G401 (cell line): ENCODE measurements at regions not wholly inside any gene's neighbourhood (a gene's known extent, or its start where the extent isn't known, plus 50 kb on each side); places are given as distances from the start of the nearest gene placed in this dataset.

ENCODE experiments used
- DNase-seq: peaks from one replicate; pipeline ENCODE4 v3.0.0-alpha.2; 2015; ENCODE audit warnings: low spot score
- in situ Hi-C: cut with HindIII; loops from 2 replicates; pipeline ENCODE4 v1.10.0; 2016; ENCODE audit warnings: low sequenced_read_pairs, mixed read lengths

DNA sequence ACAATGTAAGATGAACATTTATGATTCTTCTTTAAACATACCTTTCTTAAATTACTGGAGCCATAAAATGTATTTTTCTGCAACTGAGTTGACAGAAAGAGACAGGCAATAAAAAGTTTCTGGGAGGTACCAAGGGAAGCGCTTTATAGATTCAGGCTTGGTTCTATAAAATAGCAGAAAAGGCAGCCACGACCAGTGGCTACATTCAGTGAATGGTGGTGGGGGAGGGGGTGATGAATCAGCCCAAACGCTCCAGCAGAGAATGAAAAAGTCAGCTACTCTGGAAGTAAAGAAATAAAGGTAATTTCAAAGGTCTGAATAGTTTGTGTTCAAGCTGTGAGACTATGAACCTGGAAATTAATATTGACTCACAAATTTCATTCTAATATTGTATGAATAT, 456.1 kb downstream of the KCTD8 start:
- in situ Hi-C loops: no loop called here
- no peak for DNase-seq

DNA sequence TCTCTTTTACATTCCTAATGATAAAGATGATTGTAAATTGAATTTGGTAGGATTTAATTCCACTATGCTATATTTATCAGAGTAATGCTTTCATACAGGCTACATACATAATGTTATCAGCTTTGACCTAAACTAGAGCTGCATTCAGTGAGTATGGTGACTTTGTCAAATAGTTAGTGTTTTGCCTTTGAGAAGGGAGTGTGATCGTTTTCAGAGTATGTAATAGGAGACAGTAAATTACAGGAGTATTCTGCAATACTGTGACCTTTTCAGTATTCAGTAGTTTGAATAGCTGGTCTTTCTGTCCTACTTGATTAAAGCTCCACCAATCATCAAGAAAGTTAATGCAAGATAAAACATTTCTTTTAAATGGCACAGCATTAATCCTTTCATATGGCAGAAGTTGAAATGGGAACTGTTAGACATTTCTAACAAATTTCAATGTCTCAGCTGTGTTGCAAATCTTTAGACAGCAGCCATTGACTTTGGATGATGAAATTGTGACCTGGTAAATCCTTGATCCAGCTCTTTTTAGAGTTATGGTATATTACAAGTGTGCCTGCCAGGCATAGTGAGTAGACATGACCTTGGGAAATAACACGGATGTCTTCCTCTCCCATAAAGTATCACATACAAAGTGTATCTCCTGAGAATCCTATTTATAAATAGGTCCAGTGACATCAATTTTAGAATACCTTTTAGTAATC, 455.3 kb downstream of the KCTD8 start:
- no peak for DNase-seq
- in situ Hi-C loops: no loop called here

DNA sequence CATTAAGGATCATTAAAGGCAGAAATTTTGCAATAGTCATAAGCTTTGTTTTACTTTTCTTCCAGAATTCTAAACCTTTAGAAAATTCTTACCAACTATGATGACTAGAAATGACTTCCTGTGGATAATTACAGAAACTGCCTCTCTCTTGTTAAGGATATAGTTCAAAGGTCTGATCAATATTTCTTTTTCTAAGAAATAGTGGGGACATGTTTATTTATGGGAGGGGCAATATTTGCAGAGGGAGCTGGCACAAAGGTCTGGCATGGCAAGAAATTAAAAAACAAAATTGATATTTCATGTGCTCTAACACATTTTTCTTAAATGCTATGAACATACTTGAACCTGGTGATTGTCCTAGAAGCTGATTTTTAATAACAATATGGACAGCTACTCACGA, 448.9 kb downstream of the KCTD8 start:
- in situ Hi-C loops: no loop called here
- no peak for DNase-seq

DNA sequence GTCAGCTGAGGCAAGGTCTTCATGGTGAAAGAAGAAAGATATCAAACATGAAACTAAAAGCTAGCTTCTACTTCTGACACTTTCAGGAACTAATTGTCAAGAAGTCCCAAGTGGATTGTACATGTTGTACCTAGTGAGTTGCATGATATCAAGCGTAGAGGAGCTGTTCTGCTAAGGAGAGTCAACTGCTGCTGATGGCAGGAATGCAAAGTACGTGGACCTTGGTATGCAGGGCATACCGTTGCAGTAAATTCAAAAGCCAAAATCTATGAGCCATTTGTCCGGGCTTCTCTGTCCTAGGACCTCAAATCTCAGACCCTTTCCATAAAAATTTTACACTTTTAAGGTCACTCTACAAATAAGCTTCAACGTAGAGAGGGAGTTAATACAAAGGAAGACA, 446.2 kb downstream of the KCTD8 start:
- in situ Hi-C loops: no loop called here
- DNase-seq: no peak

DNA sequence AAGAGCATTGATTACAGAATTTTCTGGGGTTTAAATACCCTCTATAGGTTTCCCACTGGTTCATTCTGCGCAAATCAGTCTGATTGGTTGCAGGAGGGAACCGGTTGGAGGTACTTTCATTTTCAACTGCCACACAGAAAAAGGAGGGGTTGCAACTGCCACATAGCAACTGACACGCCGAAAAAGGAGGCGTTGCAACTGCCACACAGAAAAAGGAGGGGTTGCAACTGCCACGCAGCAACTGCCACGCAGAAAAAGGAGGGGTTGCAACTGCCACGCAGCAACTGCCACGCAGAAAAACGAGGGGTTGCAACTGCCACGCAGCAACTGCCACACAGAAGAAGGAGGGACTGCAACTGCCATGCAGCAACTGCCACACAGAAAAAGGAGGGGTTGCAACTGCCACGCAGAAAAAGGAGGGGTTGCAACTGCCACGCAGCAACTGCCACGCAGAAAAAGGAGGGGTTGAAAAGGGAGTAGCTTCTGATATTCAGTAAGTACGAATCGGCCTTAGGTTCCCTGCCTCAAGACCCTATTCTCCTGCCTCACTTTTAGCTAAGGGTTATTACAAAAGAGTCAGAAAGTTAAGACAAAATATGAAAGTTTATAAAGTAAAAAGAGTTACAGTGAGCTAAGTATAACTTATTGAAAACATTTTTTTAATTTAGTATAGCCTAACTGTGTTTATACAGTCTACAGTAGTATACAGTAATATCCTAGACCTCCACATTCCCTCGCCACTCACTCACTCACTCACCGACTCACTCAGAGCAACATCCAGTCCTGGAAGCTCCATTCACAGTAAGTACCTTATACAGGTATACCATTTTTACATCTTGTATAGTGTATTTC, 431.8 kb downstream of the KCTD8 start:
- in situ Hi-C loops: no loop called here
- DNase-seq: no peak

DNA sequence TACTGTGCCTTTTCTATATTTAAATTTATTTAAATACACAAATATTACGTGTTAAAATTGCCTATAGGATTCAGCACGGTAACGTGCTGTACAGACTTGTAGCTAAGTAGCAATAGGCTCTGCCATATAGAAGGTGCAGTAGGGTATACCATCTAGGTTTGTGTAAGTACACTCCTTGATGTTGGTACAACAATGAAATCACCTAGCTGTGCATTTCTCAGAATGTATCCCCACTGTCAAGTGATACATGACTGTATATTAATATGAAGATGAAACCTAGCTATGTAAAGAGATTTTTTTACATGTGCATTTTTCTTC, 431.2 kb downstream of the KCTD8 start:
- in situ Hi-C loops: no loop called here
- no peak for DNase-seq

DNA sequence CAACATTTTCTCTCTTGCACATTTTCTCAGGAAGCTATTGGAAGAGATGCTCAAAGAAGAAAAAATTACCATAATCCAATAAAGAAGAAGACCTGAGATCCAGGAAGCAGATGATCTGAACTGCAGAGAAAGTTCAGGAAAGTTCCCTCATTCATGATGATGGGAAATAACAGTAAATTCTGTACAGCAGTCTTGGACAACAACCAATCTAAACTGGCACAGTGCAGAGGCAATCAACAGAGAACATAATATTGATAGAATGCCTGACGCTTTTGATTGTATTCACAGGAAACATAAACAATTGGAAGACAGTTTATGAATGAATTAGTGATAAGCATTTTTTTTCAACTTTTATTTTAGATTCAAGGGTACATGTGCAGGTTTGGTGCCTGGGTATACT, 428.9 kb downstream of the KCTD8 start:
- DNase-seq: no peak
- in situ Hi-C loops: no loop called here

DNA sequence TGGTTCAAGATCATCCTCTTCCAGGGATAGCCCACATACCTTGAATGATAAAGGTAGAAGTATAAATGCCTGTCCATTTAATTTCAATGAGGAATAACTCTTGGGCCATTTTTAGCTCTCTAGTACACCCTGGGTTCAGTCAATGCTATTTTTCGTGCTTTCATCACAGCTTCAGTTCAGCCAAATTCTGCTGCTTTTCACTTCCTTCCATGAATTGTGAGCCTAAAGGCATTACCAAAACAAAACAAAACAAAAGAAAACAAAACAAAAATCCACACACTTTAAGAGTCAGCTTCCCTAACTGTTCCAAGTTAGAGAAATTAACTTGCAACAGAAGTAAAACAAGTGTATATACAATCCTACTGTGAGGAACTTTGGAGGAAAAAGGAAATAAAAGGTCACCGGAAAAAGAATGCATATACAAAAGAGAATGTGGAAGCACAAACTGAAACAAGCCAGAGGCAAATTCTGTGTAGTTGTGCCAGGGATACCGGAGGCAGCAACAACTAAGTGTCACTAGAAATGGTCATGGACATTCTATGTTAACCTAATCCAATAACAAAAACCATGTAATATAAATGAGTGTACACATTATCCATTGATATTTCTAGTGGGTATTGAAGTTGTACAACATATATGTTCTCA, 423.1 kb downstream of the KCTD8 start:
- in situ Hi-C loops: no loop called here
- no peak for DNase-seq

DNA sequence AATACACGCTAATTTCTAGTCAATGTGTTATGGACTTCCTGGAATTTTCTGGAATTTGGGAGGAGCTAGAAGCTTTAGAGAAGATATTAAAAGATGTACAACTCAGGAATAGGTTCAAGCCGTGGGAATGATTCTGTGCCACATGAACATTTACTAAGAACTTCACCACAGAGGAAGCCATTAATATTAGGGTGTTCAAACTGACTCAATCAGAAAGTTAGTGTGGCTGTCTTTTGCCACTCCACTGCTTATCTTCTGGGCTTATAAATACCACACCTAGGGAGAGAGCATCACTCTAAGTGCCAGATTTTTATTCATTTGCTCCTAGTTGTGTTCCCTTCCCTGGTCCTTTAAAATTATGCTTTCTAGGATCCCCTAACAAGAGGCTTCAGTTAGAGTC, 409.8 kb downstream of the KCTD8 start:
- no peak for DNase-seq
- in situ Hi-C loops: no loop called here

DNA sequence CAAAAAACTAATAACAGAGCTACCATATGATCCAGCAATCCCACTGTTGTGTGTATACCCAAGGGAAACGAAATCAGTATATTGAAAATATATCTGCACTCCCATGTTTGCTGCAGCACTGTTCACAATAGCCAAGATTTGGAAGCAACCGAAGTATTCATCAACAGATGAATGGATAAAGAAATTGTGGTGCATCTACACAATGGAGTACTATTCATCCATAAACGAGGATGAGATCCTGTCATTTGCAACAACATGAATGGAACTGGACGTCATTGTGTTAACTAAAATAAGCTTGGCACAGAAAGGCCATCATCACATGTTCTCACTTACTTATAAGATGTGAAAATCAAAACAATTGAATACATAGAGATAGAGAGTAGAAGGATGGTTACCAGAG, 402.1 kb downstream of the KCTD8 start:
- in situ Hi-C loops: no loop called here
- no peak for DNase-seq

DNA sequence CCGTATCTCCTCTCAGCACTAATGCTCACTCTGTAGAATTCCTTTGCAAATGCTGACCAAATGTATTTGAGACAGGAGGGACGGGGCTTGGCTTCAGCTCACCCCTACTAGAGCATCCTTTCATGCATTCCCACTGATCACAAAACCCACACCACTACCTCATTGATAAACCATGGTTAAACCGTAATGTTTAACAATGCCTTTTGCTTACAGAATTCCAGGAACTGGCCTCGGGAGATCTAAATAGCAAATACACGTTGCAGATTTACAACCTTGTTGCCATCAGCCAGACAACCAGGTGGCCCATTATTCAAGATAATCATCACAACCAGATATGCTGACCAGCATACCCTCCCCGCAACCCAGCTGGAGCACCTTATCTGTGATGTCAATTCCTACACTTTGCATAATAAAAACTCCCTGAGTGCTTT, 391.9 kb downstream of the KCTD8 start:
- no peak for DNase-seq
- in situ Hi-C loops: no loop called here

DNA sequence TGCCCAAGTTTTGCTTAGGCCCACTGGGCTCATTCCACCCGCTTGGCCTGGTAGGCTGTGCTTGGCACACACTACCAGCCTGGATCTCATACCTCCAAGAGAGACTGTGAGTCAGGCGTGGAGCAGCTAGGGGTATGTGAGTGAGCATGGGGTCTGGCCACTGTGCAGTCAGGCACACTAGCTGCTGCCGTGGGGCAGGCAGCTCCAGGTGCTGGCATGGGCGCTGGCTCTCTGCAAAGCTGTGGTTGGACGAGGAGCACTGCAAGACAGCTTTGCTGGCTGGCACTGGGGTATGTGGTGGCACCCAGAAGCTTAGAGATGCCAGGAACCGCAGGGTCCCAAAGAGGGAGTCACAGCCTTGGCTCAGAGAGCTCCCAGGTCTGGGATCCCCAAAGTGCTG, 377.8 kb downstream of the KCTD8 start:
- DNase-seq: no peak
- in situ Hi-C loops: no loop called here

DNA sequence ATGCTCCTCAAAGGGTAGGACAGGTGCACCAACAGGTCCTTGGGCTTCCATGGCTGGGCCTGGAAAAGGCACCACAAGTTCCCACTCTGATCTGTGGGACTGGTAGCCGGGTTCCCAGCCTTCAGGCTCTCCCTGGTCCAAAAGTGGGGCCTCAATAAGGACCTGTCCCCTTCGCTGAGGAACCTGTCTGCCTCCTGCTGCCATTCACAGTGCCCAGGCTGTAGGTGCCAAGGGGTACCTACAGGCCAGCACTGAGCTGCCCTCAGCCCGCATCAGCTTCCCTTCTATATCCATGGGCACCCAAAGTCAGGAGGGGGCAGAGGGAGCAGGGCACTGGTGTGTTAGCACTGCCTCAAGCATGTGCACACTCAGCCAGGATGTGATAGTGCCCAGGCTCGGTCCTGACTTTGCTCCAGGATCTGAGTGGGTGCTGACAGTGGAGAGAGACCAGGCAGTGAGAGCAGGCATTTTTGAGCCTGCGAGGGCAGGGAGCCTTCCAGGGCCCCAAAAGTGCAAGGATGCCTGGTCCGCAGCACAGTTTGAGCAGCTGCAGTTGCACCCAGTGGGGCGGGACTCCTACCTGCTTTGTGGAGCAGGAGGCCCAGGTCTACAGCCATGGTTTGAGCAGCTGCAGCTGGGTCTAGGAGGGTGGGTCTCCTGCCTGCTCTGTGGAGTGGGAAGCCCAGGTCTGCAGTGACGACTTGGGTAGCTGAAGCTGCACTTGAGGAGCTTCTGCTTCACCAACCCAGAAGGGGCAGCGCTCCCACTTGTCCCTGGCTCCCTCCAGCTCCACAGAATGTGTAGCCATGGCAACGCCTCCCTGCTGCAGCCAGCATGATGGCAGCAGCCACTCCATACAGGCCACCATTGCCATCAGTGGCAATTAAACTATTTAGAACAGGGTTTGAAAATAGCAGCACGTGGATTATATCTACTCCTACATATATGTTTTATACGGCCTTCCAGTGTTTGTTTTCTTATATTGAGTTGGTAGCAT, 376.4 kb downstream of the KCTD8 start:
- no peak for DNase-seq
- in situ Hi-C loops: no loop called here

DNA sequence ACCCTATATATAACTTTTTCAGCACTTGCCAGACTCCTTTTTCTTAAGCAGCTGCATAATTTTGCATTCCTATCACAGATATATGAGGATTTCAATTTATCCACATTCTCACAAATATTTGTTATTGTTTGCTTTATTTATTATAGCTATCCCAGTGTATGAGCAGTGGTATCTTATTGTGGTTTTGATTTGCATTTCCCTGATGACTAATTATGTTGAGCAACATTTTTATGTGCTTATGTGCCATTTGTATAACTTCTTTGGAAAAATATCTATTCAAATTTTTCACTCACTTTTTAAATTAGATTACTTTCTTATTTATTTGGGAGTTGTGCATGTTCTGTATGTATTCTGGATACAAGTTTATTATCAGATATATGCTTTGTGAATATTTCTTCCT, 361.9 kb downstream of the KCTD8 start:
- DNase-seq: no peak
- in situ Hi-C loops: no loop called here

DNA sequence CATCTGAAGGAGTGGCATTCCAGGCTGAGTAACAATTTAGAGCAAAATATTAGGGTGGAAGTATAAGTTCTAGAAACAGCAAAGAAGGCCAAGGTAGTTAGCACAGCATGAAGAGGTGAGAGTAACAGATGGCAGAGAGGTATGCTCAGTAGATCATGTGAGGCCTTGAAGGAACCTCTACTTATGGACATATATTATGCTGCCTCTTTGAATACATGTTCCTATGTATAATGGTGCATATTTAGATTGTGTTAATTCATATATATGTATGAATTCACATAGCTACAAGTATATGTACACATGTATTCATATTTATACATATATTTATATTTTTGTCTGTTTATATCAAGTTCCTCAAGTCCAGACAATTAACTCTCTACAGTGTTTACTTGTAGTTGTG, 355.2 kb downstream of the KCTD8 start:
- peak; percentile 2 for DNase-seq
- in situ Hi-C loops: no loop called here

DNA sequence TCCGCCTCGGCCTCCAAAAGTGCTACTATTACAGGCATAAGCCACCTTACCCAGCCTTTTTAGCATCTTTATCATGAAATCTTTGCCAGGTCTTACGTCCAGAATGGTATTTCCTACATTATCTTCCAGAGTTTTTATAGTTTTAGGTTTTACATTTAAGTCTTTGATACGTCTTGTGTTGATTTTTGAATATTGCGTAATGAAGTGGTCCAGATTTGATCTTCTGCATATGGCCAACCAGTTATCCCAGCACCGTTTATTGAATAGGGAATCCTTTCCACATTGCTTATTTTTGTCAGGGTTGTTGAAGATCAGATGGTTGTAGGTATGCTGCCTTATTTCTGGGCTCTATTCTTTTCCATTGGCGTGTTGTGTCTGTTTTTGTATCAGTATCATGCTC, 349.6 kb downstream of the KCTD8 start:
- no peak for DNase-seq
- in situ Hi-C loops: no loop called here

DNA sequence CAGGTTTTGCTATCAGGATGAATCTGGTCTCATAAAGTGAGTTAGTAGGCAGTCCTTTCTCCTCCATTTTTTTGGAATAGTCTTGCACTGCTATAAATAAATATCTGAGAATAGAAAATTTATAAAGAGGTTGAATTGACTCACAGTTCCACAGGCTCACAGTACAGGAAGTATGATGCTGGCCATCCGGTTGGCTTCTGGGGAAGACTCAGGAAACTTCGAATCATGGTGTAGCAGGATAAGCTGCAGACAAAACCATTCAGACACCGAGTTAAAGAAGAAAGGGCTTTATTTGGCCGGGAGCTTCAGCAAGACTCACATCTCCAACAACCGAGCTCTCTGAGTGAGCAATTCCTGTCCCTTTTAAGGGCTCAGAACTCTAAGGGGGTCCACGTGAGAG, 348.2 kb downstream of the KCTD8 start:
- in situ Hi-C loops: no loop called here

DNA sequence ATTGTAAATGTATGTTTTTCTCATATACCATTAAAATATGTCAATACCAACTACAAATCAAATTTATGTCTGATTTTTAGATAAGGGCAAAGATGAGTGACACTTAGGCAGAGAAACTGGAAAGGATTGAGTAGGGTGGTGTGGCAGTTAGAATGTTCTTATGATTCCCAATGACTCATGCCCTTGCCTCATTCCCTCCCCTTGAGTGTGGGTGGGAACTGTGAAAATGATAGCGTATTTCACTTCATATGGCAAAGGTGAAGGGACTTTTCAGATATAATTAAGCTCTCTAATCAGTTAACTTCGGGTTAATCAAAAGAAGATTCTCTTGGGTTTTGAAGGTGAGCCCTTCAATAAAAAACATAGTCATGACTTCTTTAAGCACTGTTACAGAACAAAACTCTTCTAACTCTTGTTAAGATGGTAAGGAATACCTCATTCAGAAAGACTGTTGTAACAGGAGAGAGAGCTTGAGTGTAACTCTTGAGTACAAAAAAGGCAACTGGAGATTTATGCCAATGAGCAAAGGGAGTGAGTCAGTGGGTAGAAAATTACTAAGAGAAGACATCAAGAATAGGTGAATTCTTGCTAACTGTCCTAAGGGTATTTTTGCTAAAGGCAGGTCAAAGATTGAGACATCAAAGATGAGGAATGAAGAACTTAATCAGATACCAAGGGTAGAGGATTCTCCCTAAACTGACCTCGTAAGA, 329.5 kb downstream of the KCTD8 start:
- in situ Hi-C loops: no loop called here
- DNase-seq: no peak

More for the DNA sequence above, 348.2 kb downstream of the KCTD8 start:
- DNase-seq: no peak

DNA sequence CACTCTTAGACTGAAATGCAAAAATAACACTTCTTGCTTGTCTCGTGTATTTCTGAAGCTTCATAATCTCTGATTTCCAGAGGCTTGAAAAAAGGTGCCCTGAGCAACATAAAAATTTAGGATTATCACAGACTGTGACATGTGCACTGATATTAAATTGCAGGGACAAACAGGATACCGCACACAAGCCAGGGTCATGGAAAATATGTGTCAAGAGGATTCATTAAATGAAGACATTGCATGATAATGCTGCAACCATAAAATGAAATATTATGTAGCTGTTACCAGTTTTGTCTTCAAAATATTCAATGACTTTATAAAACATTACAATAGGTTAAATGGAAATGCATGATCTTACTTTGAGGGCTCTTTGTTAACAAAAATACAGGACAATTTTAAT, 328.0 kb downstream of the KCTD8 start:
- DNase-seq: no peak
- in situ Hi-C loops: no loop called here
